ENCODE measurements at regions not wholly inside any gene's neighbourhood (a gene's known extent, or its start where the extent isn't known, plus 50 kb on each side); places are given as distances from the start of the nearest gene placed in this dataset.

DNA sequence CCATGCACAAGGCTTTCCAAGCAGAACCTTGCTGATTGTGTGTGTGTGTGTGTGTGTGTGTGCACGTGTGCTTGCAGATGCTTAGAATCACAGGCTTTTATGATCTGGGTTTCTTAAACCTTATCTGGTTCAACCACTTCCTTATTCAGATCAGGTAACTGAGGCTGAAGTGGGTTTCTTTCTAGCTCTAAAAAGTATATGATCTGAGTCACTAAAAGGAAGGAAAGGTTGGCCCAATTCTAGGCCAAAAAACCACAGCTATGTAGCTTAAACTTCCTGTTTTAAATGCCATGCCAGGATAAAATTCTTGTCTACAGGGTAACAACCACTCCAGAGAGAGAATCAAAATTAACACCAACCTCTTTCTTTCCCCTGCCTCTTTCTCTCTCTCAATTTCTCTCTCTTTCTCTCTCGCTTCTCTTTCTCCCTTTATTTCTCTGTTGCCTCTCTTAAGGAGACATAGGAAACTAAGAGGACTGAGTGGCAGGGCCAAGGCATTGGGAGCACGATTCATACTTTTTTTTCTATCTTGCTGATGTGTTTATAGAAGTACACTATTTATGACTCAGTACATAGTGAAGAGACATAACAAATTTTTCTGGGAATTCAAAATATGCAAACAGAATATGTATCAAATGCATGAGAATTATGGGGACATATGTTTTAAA lies 140.3 kb downstream of the TRIB2 start:
- TF ChIP-seq EZH2 (IDR thresholded peaks at IDR 0.05; ENCODE audit: borderline replicate concordance, low read depth, low read length, severe bottlenecking): no peak
- TF ChIP-seq JUN (IDR thresholded peaks at IDR 0.05; ENCODE audit: borderline replicate concordance, insufficient read depth, insufficient read length, low read depth): peak; percentile 84
- no peak for TF ChIP-seq CTCF (IDR thresholded peaks at IDR 0.05; ENCODE audit: extremely low read depth in 1 of 2, insufficient read depth in 1 of 2, low read depth in 1 of 2, low read length in 2 of 2)
- TF ChIP-seq, protein P1, sequence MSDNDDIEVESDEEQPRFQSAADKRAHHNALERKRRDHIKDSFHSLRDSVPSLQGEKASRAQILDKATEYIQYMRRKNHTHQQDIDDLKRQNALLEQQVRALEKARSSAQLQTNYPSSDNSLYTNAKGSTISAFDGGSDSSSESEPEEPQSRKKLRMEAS (IDR thresholded peaks at IDR 0.05; ENCODE audit: insufficient read depth, insufficient read length): no peak
- peak; percentile 76 for TF ChIP-seq POLR2AphosphoS5 (IDR thresholded peaks at IDR 0.05; ENCODE audit: insufficient read depth, low read depth, low read length)
- peak; percentile 6 for TF ChIP-seq FOS (IDR thresholded peaks at IDR 0.05; ENCODE audit: borderline replicate concordance, insufficient read depth, low read length)
- TF ChIP-seq POLR2A (IDR thresholded peaks at IDR 0.05; ENCODE audit: low read depth, low read length): peak; percentile 38
- TF ChIP-seq GATA2 (IDR thresholded peaks at IDR 0.05; ENCODE audit: insufficient read depth, insufficient read length, low read depth, low read length): peak; percentile 87
- no peak for TF ChIP-seq MYC (IDR thresholded peaks at IDR 0.05; ENCODE audit: low read depth, low read length)
- ChIA-PET CTCF (interaction anchor here (0.6 to 2.2 kb wide), 11 partner anchors 10 to 1027 kb away, joined by 3 to 13 read pairs (median 4); partner anchors contain the start of gene TRIB2), POLR2A (interaction anchor here (0.7 kb wide), 1 partner anchor 703 kb away, joined by 3 read pairs; no protein-coding TSS in a partner anchor)
- Histone ChIP-seq H4K20me1 (replicated peaks; ENCODE audit: control insufficient read depth, extremely low read depth, insufficient read depth, low read length) (no peaks in the 10 kb centered on the region), H3K36me3 (ENCODE audit: control insufficient read depth in 2 of 2, extremely low read depth in 1 of 2, insufficient read depth in 2 of 2, low read length in 2 of 2) (no peaks in the 10 kb centered on the region), H3K4me3 (replicated peaks in 1 of 3; ENCODE audit: insufficient read depth in 1 of 3, low read depth in 1 of 3, low read length in 3 of 3) (peak overlapping the region in 1 of 3 experiments; percentile 23), H3K79me2 (ENCODE audit: control insufficient read depth, insufficient read depth, low read length) (no peaks in the 10 kb centered on the region), H3K9ac (replicated peaks; ENCODE audit: extremely low read depth, insufficient read depth, low read length) (peak overlapping the region; percentile 75), H2AFZ (ENCODE audit: low read depth, low read length) (peak overlapping the region; percentile 64), H3K9me3 (replicated peaks; ENCODE audit: control insufficient read depth, insufficient read depth, low read length) (no peaks in the 10 kb centered on the region), H3K27ac (ENCODE audit: insufficient read depth, low read depth, low read length) (peak overlapping the region; percentile 91), H3K27me3 (ENCODE audit: control insufficient read depth in 2 of 2, insufficient read depth in 2 of 2, low read length in 2 of 2) (no peaks in the 10 kb centered on the region), H3K4me2 (ENCODE audit: insufficient read depth, low read length) (peak overlapping the region; percentile 85), H3K4me1 (ENCODE audit: control insufficient read depth, extremely low read depth, insufficient read depth, low read length) (peaks cover 27% of the 10 kb centered on the region), H3K9me1 (replicated peaks; ENCODE audit: control insufficient read depth, extremely low read depth, insufficient read depth, low read length) (no peaks in the 10 kb centered on the region)
- peak; percentile 96 for FAIRE-seq
- intact Hi-C loops (cut with micrococcal nuclease): loop anchor here (1.0 to 5.0 kb wide), 10 partner anchors 27 to 1027 kb away; no protein-coding TSS in a partner anchor
- dilution Hi-C loops (cut with MboI; ENCODE audit: extremely low pct_ligation_motif_present, low sequenced_read_pairs): no loop called here
- BruUV-seq (replicated peaks): TSS peak; percentile 80
- DNase-seq (ENCODE audit: low read depth, low spot score): peak; percentile 81

Measured in endothelial cell of umbilical vein (primary cell).